ENCODE measurements at regions not wholly inside any gene's neighbourhood (a gene's known extent, or its start where the extent isn't known, plus 50 kb on each side); places are given as distances from the start of the nearest gene placed in this dataset.

DNA sequence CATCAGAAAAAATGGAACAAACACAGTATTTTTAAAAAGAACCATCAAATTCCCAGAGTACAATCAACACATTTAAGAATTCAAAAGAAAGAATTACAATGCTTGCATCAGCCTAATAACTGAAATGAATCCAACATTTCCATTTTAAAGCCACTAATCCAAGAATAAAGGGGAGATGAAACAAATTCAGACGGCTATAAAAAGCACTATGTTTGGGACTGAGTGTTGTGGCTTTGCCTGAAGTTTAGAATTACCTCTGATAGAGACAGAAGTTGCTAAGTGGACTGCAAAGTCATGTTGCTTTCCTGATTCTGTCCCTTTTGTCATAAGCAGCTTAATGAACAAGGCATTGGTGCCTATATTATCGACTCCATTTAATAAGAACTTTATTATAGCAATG is 135.4 kb upstream of the RGMB start:
- DNase-seq = no peak

DNA sequence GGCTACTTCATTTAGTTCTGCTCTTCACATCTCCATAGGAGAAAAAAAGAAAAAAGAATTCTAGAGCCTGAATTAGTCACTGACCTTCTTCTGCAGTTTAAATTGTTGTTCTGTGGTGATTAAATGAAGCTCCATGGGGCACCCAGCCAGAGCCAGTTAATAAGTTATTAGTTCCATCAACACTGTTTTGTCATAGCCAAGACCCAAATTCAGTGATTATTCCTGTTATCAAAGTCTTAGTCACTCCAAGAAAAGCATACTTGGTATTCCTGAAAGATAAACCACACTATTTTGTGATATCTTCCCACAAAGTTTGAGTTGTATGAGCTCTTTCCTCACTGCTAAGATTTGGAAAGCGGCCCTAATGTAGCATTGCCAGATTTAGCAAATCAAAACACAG is 134.8 kb upstream of the RGMB start:
- no peak for DNase-seq

DNA sequence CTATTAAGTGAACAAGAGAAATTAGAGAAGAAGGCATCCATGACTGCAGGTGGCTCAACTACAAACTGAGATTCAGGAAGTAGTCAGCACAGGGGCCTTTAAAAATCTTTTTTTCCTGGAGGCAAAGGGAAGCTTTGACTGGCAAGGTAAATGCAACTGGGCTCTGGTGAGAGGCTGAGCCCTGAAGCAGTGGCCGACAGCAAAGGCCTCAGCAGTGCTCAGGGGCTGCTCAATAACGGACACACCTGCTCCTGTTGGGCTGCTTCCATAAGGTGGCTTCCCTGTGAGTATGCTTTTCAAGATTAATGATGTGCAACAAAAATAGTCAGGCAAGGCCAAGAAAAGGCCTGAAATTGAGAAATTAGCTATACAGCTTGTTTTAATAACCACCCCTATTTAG is 134.2 kb upstream of the RGMB start:
- DNase-seq = peak in 1 of 3 experiments; percentile 11

DNA sequence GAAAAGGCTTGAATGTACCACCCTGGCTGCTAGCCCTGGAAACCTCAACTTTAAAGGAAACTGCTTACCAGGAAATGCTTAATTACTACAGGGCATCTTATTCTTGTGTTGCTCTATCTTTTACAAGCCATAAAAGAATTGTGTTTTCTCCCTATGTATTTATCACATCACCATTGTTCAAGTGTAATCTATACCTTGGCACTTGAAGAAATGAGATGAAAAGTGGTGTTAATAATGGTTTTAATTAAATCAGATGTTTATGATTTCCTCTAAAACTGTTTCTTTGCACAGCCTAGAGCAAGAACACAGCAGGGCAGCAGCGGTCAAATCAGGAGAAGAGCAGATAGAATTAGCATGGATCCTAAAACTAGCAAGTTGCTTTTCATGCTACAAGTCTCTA is 131.8 kb upstream of the RGMB start:
- peak in 1 of 3 experiments; percentile 27 for DNase-seq

DNA sequence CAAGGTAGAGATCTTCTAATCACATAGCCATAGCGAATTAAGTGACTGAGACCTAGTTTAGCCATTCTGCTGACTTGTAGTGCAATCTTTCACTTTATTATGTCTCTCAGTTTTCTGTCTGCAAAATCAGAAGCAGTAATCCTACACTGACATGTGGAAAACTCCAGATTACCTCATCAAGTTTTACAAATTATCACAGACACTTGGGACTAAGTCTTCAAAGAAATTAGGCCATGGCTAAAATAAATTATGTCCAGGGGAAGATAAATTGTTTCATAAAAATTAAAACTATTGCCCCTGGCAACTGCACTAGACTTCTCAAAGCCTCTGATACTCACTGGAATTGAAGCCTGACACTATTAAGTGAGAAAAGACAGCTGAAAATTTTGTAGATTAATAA is 129.9 kb upstream of the RGMB start:
- DNase-seq = no peak

DNA sequence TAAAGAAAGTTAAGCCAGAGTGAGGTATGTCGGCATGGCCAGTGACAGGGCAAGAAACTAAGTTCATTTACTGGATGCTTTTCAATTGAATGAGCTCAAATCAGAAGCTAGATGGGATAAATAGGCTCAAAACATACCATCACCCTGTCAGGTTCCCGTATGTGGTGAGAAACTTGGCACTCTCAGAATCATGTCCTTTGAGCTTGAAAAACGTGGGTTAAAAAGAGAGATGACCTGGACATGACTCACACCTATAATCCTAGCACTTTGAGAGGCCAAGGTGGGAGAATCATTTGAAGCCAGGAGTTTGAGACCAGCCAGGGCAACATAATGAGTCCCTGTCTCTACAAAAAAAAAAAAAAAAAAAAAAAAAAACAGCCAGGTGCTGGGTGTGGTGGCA is 121.7 kb upstream of the RGMB start:
- DNase-seq = no peak

DNA sequence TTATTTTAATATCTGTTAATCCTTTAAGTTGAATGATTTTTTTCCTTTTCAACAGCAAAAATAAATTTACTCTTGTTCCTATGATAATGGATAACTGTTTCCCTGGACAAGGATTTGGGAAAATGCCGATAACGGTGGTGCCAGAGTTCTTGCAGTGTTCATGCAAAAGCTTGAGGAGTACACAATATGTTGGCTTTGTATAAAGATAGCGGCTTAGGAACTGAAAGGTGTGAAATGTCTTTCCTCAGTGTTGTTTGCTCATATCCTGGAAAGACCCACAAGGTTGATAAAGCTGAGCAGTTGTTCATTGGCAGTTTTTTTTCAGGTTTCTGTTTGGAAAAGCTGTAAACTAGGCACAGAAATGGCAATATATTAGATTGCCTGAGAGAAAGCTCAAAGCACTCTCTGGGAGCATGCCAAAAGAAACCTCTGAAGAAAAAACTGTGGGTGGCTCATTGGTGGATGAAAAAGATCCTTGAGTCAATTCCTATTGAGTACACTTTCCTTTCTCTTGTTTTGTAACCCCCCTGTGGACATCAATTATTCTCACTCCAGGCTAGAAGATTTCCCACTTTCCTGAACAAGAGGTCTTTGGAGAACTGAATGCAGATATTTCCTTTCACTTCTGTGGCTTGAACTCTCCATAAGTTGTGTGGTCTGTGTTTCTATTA is 117.2 kb upstream of the RGMB start:
- DNase-seq = peak in 1 of 3 experiments; percentile 36

DNA sequence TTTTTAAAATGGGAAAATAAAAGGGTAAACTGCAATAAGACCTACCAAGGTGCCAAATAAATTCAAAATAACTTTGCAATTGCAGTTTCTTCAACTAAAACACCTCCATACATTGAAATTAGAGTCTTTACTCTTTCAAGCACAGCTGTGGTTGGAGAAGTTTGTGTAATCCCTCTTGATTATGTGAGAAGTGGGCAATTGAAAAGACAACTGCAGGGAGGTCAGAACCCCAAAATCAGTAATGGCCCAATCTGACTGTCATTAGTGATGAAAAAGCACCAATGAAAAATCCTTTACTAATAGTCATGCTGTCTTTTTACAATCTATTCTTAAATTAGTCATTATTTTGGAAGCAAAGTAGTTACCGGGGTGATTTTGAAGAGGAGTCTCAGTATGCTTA is 116.7 kb upstream of the RGMB start:
- DNase-seq = peak in 1 of 3 experiments; percentile 36

DNA sequence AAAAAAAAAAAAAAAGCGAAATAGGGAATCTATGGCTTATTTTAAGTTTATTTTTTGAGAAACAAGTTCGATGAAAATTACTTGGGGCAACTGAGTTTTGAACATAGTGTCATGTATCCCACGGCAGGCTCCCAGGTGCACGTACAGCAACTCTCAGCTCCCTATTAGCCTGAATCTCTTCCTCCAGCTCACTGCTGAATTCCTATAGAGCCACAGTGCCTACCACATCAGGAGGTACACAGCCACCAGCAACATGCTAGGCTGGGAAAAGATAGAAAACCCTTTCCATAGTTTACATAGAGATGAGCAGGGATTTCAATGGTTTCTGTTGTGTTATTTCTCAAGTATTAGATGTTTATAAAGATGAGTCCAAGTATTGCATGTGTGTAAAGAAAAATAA is 115.9 kb upstream of the RGMB start:
- no peak for DNase-seq

DNA sequence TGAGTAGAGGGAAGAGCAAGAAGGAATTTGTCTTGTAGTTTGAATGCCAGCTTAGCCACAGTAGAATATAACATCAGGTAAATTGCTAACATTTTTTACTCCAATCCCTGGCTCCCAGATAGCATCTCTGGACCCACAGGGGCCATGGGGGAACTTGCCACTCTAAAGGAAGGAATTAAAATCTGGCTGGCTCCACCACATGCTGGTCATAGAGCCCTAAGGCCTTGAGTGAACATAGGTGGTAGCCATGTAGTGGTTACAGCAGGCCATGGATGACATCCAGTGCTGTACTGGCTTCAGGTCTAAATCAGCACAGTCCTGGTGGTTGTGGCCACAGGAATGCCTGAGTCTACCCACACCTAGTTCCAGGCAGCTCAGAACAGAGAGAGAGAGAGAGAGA is 109.9 kb upstream of the RGMB start:
- DNase-seq = no peak

DNA sequence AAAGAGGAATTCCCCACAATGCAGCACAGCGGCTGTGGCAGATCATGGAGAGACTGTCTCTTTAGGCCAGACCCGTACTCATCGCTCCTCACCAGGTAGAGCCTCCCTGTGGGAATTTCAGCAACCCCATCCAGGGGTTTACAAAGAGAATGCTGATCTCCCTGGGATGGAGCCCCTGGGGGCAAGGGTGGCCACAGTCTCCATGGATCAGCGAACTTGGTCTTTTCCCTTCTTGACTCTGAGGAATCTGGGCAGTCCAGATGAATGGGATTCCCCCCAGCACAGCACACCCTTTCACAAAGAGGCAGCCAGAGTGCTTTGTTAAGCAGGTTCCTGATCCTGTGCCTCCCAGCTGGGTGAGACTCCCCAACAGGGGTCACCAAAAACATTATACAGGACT is 108.7 kb upstream of the RGMB start:
- DNase-seq = no peak

DNA sequence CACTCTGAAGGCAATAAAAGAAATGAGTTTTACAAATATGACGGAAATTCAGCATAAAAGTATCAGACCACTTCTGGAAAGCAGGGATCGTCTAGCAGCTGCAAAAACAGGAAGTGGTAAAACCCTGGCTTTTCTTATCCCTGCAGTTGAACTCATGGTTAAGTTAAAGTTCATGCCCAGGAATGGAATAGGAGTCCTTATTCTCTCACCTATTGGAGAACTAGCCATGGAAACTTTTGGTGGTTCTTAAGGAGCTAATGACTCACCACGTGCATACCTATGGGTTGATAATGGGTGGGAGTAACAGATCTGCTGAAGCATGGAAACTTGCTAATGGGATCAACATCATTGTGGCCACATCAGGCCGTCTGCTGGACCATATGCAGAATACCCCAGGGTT is 93.5 kb upstream of the RGMB start:
- no peak for DNase-seq

DNA sequence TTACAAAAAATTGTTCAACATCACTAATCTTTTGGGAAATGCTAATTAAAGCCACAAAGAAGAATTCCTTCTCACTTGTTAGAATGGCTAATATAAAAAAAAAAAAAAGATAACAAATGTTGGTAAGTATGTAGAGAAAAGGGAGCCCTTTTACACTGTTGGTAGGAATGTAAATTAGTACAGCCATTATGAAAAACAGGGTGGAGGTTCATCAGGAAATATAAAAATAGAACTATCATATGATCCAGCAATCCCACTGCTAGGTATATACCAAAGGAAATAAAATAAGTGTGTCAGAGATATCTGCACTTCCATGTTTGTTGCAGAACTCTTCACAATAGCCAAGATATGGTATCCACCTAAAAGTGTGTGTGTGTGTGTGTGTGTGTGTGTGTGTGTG is 83.5 kb upstream of the RGMB start:
- no peak for DNase-seq

DNA sequence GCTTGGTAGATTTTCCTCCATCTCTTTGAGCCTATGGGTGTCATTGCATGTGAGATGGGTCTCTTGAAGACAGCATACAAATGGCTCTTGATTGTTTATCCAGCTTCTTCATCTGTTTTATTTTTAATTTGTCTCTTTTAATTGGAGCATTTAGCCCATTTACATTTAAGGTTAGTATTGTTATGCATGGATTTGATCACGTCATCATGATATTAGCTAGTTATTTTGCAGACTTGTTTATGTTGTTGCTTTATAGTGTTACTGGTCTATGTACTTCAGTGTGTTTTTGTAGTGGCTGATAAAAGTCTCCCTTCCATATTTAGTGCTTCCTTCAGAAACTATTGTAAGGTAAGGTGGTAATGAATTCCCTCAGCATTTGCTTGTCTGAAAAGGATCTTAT is 78.6 kb upstream of the RGMB start:
- no peak for DNase-seq

DNA sequence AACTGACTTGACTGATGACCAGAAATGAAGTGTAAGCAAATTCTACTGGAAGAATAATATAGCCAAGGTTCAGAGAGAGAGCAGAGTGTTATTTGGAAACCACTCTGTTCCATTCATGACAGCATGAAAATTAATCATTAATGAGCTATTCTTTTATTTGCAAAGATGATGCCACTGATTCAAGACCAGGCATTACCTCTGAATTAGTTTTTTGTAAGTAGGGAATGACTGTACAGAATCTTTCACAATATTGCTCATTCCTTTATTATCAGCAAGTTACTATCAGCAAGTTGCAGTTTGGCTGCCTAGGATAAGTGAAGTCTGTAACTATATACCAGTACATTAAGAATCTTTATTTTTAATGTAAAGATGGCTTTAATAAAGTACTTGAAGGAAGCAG is 75.1 kb upstream of the RGMB start:
- no peak for DNase-seq

DNA sequence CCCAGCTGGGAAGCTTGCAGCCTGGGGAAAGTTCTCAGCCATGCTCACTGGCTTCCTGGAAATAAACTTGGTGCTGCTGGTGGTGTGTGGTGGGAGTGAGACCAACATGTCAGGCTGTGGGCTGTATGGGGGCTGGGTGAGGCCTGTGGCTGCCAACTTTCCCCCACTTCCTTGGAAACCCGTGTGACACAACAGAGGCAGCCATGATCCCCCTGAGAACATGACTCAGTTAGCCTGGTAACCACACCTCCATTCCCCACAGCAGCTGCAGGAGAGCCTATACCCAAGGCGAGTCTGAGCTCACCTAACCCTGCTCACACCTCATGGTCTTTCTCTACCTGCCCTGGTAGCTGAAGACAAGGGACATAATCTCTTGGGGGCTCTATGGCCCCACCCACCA is 72.7 kb upstream of the RGMB start:
- no peak for DNase-seq

DNA sequence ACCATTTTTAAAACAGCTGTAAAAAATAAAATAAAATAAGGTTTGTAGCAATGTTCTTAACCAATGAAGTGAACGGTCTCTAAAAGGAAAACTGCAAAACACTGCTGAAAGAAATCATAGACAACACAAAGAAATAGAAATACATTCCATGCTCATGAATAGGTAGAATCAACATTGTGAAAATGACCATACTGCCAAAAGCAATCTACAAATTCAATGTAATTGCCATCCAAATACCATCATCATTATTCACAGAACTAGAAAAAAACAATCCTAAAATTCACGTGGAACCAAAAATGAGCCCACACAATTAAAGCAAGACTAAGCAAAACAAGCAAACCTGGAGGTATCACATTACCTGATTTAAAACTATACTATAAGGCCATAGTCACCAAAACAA is 67.6 kb upstream of the RGMB start:
- no peak for DNase-seq

DNA sequence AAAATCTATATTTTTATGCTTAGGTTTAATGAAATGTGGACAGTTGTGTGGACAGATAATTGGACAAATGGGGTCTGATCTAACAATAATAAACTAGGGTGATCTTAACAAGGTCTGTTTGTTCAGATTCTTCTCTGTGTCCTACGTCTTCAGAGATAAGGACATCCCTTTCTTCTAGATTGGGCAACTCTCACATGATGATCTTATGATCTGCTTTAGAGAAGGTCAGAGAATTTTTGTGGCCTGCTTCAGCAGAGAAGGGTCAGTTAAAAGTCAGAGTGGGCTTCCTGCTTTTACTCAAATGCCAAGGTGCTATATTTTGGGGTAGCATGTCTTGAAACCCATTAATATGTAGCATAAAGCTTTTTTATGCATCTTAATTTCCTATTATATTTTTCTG is 63.8 kb upstream of the RGMB start:
- no peak for DNase-seq

DNA sequence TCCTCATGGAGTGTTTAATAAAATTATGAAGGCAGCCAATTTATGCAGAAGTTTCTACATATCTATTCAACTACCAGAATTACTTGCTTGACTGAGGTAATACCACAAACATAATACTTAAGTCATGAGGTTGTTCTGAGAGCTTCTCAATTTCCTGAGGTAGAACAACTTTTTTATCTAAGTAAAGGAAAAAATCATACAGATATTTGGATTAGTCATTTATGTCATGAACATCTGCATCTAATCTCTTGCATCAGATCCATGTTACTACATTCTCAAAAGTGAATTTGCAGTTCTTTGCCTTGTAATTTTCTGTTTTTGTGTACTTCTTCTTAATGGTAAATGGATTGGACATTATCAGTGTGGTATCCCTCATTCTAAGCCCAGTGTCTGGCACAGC is 60.4 kb upstream of the RGMB start:
- DNase-seq = no peak

DNA sequence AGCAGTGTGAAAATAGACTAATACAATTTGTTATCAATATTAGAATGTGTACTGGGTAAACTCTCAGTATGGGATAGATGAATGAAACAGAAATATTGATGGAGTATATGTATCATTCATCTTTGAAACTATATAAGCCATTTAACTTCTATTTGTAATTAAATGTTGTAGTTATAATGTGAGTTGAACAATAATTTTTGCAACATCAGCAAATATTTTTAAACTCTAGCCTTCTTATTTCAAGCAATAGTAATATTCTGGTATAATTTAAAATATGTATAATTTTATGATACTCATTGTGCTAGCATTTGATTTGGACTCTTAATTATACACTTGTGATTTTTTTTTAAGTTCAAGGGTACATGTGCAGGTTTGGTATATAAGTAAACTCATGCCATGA is 59.6 kb upstream of the RGMB start:
- no peak for DNase-seq

DNA sequence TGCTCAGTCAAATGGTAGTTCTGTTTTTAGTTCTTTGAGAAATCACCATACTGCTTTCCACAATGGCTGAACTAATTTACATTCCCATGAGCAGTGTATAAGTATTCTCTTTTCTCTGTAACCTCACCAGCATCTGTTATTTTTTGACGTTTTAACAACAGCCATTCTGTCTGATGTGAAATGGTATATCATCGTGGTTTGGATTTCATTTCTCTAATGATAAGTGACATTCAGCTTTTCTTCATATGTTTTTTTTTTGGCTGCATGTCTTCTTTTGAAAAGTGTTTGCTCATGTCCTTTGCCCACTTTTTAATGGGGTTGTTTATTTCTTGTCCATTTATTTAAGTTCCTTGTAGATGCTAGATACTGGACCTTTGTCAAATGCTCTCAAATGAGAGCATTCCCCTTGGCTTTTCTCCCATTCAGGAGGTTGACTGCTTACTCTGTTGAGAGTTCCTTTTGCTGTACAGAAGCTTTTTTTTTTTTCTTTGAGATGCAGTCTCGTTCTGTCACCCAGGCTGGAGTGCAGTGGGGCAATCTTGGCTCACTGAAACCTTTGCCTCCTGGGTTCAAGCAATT is 58.7 kb upstream of the RGMB start:
- DNase-seq = no peak

DNA sequence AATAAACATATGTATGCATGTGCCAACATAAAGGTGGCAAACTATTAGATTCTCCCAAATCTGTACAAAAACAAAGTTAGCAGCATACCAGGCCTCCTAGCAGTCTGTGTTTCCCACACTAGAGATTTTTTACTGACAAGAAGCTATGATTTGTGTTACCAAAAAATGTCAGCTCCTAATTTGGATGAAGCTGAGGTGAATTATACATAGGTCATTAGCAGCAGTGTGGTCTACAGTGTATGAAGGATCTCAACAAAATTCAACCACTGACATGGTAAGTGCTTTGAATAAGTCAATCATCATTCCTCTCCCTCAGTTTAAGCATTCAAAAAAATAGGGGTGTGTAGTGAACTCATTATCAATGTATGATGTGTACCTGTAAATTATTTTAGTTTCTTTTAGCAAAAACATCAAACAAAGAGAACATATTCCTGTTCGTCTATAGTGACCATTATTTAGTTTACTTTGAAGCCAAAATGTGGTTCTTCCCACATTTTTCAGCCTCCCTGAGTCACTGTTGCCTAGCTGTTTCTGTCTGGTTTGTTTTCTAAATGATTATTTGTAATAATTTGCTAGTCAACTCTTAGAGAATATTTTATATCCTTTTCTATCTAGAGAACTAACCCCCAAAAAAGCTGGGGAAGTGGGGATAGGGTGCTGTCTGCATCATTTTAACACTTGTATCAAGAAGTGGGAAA is 52.1 kb upstream of the RGMB start:
- no peak for DNase-seq

DNA sequence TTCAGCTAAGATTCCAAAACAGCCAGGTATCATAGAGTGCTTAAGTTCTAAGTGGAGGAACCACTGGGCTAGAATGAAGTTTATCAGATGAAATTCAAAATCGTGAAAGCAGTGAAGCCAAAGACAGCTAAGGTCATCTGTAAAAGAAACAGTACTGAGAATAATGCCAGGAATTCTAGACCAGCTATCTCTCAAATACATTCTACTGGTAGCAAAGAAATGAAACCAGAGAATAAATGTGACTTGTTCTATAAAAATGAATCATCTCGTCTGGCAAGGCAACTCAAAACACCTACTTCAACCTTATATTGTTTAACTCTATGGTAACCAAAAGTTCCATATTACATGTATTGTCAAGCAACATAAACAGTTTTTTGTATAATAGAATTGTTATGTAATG is 51.3 kb upstream of the RGMB start:
- DNase-seq = no peak

DNA sequence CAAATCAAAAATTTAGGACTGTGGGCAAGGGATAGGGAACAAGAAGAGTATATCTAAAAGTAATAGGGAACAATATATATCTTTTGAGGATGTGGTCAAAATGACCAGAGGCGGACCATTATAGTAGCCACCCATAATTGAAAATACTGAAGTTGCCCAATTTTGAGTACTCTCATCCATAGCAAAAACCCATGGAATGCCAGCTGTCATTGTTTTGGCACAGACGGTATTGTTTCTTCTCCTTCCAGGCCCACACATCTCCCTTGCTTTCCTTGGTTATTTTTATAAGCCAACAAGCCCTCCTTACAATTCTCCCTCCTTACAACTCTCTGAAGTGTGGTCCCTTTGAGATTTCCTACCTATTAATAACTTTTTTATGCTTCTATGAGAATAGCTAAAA is 50.4 kb upstream of the RGMB start:
- DNase-seq = no peak

Data from NCI-H1417 (cell line).